ENCODE measurements at regions not wholly inside any gene's neighbourhood (a gene's known extent, or its start where the extent isn't known, plus 50 kb on each side); places are given as distances from the start of the nearest gene placed in this dataset.
A peak's percentile ranks its signal among the peaks of the same experiment; 100 is the strongest.

DNA sequence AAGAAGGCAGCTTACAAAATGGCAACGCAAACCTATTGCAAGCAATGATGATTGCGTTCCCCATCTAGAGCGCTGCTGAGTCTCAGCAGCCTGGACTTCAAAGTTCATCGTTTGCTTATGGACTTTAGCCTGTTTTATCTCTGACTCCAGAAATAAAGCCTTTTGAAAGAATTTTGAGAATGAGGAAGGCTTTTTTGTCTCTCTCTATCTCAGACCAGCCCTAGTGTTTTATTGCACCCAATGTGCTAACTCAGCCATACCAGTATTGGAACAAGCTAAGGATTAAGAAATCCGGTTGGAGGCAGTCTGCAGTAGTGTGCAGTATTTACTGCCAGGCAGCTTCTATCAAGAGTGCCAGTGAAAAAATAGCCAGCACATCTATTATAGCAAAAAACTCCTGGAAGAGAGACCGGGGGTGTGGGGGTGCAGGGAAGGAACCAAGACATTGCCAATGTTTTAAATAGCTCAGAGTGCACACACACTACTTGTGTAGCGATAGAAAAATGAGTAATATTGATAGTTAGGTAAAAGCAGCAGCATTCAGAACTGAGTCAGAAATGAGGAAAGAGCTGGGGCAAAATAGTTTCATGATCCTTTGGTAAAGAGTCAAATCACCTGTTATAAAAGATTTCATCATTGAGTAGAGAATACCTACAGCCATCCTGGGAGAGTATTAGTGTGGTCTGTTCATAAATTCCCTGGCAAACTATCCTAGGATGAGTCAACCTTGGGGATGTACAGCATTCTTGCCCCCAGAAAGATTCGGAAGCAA lies 219.0 kb downstream of the ZNF608 start (continued):
- TF ChIP-seq, protein P1, sequence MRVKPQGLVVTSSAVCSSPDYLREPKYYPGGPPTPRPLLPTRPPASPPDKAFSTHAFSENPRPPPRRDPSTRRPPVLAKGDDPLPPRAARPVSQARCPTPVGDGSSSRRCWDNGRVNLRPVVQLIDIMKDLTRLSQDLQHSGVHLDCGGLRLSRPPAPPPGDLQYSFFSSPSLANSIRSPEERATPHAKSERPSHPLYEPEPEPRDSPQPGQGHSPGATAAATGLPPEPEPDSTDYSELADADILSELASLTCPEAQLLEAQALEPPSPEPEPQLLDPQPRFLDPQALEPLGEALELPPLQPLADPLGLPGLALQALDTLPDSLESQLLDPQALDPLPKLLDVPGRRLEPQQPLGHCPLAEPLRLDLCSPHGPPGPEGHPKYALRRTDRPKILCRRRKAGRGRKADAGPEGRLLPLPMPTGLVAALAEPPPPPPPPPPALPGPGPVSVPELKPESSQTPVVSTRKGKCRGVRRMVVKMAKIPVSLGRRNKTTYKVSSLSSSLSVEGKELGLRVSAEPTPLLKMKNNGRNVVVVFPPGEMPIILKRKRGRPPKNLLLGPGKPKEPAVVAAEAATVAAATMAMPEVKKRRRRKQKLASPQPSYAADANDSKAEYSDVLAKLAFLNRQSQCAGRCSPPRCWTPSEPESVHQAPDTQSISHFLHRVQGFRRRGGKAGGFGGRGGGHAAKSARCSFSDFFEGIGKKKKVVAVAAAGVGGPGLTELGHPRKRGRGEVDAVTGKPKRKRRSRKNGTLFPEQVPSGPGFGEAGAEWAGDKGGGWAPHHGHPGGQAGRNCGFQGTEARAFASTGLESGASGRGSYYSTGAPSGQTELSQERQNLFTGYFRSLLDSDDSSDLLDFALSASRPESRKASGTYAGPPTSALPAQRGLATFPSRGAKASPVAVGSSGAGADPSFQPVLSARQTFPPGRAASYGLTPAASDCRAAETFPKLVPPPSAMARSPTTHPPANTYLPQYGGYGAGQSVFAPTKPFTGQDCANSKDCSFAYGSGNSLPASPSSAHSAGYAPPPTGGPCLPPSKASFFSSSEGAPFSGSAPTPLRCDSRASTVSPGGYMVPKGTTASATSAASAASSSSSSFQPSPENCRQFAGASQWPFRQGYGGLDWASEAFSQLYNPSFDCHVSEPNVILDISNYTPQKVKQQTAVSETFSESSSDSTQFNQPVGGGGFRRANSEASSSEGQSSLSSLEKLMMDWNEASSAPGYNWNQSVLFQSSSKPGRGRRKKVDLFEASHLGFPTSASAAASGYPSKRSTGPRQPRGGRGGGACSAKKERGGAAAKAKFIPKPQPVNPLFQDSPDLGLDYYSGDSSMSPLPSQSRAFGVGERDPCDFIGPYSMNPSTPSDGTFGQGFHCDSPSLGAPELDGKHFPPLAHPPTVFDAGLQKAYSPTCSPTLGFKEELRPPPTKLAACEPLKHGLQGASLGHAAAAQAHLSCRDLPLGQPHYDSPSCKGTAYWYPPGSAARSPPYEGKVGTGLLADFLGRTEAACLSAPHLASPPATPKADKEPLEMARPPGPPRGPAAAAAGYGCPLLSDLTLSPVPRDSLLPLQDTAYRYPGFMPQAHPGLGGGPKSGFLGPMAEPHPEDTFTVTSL (CRISPR knock-in tag; IDR thresholded peaks at IDR 0.05; ENCODE audit: borderline replicate concordance): peak; percentile 78; the same call in 1 of the 2 replicates
- TF ChIP-seq KDM6A (CRISPR knock-in tag; IDR thresholded peaks at IDR 0.05; ENCODE audit: low read depth) (peak; percentile 29; the same call in 1 of the 2 replicates), NCOR1 (IDR thresholded peaks at IDR 0.05; ENCODE audit: borderline replicate concordance, low read length) (peak; percentile 78; the same call in 1 of the 2 replicates), PHF5A (CRISPR knock-in tag; IDR thresholded peaks at IDR 0.05; ENCODE audit: low read depth, unreplicated experiment) (no peak), CEBPB (IDR thresholded peaks at IDR 0.05; ENCODE audit: borderline replicate concordance, low read depth, low read length) (0 out of 2 replicates have a peak, but pooled peaks have one; percentile 31), NFIC (IDR thresholded peaks at IDR 0.05; ENCODE audit: low read length) (no peak), HMG20A (CRISPR knock-in tag; IDR thresholded peaks at IDR 0.05; ENCODE audit: borderline replicate concordance) (peak; percentile 67), STAG1 (CRISPR knock-in tag; IDR thresholded peaks at IDR 0.05) (peak; percentile 1; the same call in 1 of the 2 replicates), PPARG (CRISPR knock-in tag; conservative IDR thresholded peaks at IDR 0.05) (0 out of 2 replicates have a peak, but pooled peaks have one; percentile 12), IRF2 (CRISPR knock-in tag; IDR thresholded peaks at IDR 0.05) (0 out of 2 replicates have a peak, but pooled peaks have one; percentile 46), TCF7 (IDR thresholded peaks at IDR 0.05; ENCODE audit: low read depth) (peak; percentile 50; the same call in 1 of the 2 replicates), FOSL2 (CRISPR knock-in tag; IDR thresholded peaks at IDR 0.05) (peak; percentile 39; the same call in 1 of the 2 replicates), ELF3 (CRISPR knock-in tag; IDR thresholded peaks at IDR 0.05) (peak; percentile 98)
- TF ChIP-seq, protein P2, sequence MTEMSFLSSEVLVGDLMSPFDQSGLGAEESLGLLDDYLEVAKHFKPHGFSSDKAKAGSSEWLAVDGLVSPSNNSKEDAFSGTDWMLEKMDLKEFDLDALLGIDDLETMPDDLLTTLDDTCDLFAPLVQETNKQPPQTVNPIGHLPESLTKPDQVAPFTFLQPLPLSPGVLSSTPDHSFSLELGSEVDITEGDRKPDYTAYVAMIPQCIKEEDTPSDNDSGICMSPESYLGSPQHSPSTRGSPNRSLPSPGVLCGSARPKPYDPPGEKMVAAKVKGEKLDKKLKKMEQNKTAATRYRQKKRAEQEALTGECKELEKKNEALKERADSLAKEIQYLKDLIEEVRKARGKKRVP (CRISPR knock-in tag; IDR thresholded peaks at IDR 0.05): no peak
- TF ChIP-seq, protein P3, sequence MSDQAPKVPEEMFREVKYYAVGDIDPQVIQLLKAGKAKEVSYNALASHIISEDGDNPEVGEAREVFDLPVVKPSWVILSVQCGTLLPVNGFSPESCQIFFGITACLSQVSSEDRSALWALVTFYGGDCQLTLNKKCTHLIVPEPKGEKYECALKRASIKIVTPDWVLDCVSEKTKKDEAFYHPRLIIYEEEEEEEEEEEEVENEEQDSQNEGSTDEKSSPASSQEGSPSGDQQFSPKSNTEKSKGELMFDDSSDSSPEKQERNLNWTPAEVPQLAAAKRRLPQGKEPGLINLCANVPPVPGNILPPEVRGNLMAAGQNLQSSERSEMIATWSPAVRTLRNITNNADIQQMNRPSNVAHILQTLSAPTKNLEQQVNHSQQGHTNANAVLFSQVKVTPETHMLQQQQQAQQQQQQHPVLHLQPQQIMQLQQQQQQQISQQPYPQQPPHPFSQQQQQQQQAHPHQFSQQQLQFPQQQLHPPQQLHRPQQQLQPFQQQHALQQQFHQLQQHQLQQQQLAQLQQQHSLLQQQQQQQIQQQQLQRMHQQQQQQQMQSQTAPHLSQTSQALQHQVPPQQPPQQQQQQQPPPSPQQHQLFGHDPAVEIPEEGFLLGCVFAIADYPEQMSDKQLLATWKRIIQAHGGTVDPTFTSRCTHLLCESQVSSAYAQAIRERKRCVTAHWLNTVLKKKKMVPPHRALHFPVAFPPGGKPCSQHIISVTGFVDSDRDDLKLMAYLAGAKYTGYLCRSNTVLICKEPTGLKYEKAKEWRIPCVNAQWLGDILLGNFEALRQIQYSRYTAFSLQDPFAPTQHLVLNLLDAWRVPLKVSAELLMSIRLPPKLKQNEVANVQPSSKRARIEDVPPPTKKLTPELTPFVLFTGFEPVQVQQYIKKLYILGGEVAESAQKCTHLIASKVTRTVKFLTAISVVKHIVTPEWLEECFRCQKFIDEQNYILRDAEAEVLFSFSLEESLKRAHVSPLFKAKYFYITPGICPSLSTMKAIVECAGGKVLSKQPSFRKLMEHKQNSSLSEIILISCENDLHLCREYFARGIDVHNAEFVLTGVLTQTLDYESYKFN (CRISPR knock-in tag; conservative IDR thresholded peaks at IDR 0.05): peak; percentile 72
- TF ChIP-seq, protein P4, sequence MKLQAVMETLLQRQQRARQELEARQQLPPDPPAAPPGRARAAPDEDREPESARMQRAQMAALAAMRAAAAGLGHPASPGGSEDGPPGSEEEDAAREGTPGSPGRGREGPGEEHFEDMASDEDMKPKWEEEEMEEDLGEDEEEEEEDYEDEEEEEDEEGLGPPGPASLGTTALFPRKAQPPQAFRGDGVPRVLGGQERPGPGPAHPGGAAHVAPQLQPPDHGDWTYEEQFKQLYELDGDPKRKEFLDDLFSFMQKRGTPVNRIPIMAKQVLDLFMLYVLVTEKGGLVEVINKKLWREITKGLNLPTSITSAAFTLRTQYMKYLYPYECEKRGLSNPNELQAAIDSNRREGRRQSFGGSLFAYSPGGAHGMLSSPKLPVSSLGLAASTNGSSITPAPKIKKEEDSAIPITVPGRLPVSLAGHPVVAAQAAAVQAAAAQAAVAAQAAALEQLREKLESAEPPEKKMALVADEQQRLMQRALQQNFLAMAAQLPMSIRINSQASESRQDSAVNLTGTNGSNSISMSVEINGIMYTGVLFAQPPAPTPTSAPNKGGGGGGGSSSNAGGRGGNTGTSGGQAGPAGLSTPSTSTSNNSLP (IDR thresholded peaks at IDR 0.05; ENCODE audit: low read depth, low read length): peak; percentile 82
